A673 (cell line): ENCODE measurements at regions not wholly inside any gene's neighbourhood (a gene's known extent, or its start where the extent isn't known, plus 50 kb on each side); places are given as distances from the start of the nearest gene placed in this dataset.

Source experiments
- BruUV-seq: library from RNA; stranded (reverse); fragments of 400-500 nt; replicated peaks from 2 replicates; lab custom pipeline; 2021; lab: Mats Ljungman, UMichigan
- CTCF ChIA-PET: fragments of 300-600 bp; sonication (Branson Sonifier 250); formaldehyde crosslinking; loops from one replicate; lab custom pipeline; 2022; ENCODE audit warnings: antibody characterized with exemption; lab: Charles Lee
- POLR2A ChIA-PET: fragments of 300-600 bp; sonication (Branson Sonifier 250); formaldehyde crosslinking; loops from one replicate; lab custom pipeline; 2022; ENCODE audit warnings: antibody characterized with exemption; ENCODE audit not compliant: low non-redundant PET; lab: Charles Lee
- DNase-seq: peaks from one replicate; pipeline ENCODE4 v3.0.0-alpha.2; 2015; ENCODE audit warnings: low spot score
- H3K27ac ChIP-seq: fragments of 200-600 bp; sonication (generic); 2 replicates; pipeline ENCODE4 v1.5.1; 2016; ENCODE audit warnings: mixed run types, low read depth, mild to moderate bottlenecking, mixed read lengths, antibody characterized with exemption, low read length; ENCODE audit not compliant: poor library complexity, severe bottlenecking
- H3K27me3 ChIP-seq: fragments of 200-600 bp; sonication (generic); replicated peaks from 2 replicates; pipeline ENCODE4 v1.6.1; 2017; ENCODE audit warnings: mixed run types, low read depth, mild to moderate bottlenecking, mixed read lengths, antibody characterized with exemption, low read length; ENCODE audit not compliant: insufficient read depth, poor library complexity
- H3K36me3 ChIP-seq: fragments of 200-600 bp; sonication (generic); 2 replicates; pipeline ENCODE4 v1.6.1; 2016; ENCODE audit warnings: mixed run types, mild to moderate bottlenecking, mixed read lengths, antibody characterized with exemption, low read length; ENCODE audit not compliant: insufficient read depth, poor library complexity, severe bottlenecking
- H3K4me1 ChIP-seq: fragments of 200-600 bp; sonication (generic); 2 replicates; pipeline ENCODE4 v1.6.1; 2017; ENCODE audit warnings: mixed run types, mild to moderate bottlenecking, mixed read lengths, antibody characterized with exemption, low read length; ENCODE audit not compliant: insufficient read depth, poor library complexity, severe bottlenecking
- H3K4me3 ChIP-seq: fragments of 200-600 bp; sonication (generic); 2 replicates; pipeline ENCODE4 v1.5.1; 2016; ENCODE audit warnings: low read depth, mixed run types, mild to moderate bottlenecking, mixed read lengths, low read length; ENCODE audit not compliant: poor library complexity, severe bottlenecking
- H3K9me3 ChIP-seq: fragments of 200-600 bp; sonication (generic); 2 replicates; pipeline ENCODE4 v1.6.1; 2016; ENCODE audit warnings: mixed run types, low read depth, mild to moderate bottlenecking, mixed read lengths, antibody characterized with exemption, low read length; ENCODE audit not compliant: poor library complexity, severe bottlenecking
- EZH2 ChIP-seq: fragments of 200-600 bp; sonication (generic); IDR thresholded peaks from 2 replicates; pipeline ENCODE4 v1.6.1; 2017; ENCODE audit warnings: borderline replicate concordance, low read depth, mild to moderate bottlenecking, mixed read lengths, antibody characterized with exemption, low read length; ENCODE audit not compliant: poor library complexity, severe bottlenecking
- intact Hi-C: fragments of 100-400 bp; cut with micrococcal nuclease; formaldehyde crosslinking; loops from one replicate; pipeline ENCODE4 v1.10.0; 2022; ENCODE audit not compliant: unreplicated experiment
- TF ChIP-seq, protein P1 (sequence below): fragments of 300-800, 200-600 bp; sonication (generic); conservative IDR thresholded peaks from 2 replicates; pipeline ENCODE4 v1.5.1; 2017; ENCODE audit warnings: low read depth, mild to moderate bottlenecking, antibody characterized with exemption, low read length, moderate library complexity, mixed read lengths

DNA sequence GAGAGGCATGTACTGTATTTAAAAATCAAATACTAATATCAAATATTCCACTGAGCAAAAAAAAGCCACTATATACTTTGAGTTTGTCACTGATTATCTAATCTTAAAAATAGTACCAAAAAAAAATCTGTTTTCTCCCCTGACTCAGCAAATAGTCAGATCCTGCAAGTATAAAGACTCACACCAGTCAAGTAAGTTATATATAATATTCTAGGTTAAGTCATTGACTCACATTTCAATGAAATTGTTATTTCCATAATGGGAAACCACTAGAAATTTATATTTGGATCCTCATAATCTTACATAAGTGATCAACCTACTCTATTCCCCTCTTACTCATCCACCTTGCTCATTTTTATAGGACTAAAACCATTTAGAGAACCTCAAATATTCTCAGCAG, 447.2 kb upstream of the MEF2C start:
- POLR2A ChIA-PET, result no interaction called here
- DNase-seq, result no peak
- CTCF ChIA-PET, result no interaction called here

DNA sequence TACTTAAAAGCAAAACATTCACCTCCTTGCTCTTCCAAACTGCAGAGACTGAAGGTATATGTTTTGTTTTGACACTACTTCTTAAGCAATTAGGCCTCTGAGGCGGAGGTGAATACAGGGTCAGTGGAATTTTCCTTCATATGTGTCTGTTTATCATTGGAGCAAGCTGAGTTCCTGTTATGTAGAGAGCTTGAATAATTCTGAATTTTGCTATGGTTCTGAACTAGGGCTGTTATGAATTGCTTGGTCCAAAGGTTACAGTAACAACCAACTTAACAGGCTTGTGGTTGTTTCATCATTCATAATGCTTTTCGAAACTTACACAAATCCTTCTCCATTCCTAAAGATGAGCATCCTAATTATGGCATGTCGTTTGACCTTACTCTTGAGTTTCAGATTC, 444.6 kb upstream of the MEF2C start:
- POLR2A ChIA-PET, result no interaction called here
- TF ChIP-seq EZH2, result no peak
- TF ChIP-seq, protein P1, sequence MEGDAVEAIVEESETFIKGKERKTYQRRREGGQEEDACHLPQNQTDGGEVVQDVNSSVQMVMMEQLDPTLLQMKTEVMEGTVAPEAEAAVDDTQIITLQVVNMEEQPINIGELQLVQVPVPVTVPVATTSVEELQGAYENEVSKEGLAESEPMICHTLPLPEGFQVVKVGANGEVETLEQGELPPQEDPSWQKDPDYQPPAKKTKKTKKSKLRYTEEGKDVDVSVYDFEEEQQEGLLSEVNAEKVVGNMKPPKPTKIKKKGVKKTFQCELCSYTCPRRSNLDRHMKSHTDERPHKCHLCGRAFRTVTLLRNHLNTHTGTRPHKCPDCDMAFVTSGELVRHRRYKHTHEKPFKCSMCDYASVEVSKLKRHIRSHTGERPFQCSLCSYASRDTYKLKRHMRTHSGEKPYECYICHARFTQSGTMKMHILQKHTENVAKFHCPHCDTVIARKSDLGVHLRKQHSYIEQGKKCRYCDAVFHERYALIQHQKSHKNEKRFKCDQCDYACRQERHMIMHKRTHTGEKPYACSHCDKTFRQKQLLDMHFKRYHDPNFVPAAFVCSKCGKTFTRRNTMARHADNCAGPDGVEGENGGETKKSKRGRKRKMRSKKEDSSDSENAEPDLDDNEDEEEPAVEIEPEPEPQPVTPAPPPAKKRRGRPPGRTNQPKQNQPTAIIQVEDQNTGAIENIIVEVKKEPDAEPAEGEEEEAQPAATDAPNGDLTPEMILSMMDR, result no peak
- CTCF ChIA-PET, result no interaction called here
- Histone ChIP-seq H3K4me3 (no peak overlapping the region), H3K36me3 (no peaks in the 10 kb centered on the region), H3K27ac (no peak overlapping the region), H3K9me3 (no peaks in the 10 kb centered on the region), H3K27me3 (no peaks in the 10 kb centered on the region), H3K4me1 (no peaks in the 10 kb centered on the region)
- no TSS peak for BruUV-seq
- DNase-seq, result no peak
- intact Hi-C loops, result no loop called here

More for the DNA sequence above, 447.2 kb upstream of the MEF2C start:
- no peak for TF ChIP-seq EZH2
- TF ChIP-seq, protein P1, result no peak
- intact Hi-C loops, result no loop called here
- no peaks in the 10 kb centered on the region for H3K36me3 ChIP-seq
- H3K27me3 ChIP-seq, result no peaks in the 10 kb centered on the region
- H3K27ac ChIP-seq, result no peak overlapping the region
- no TSS peak for BruUV-seq
- no peaks in the 10 kb centered on the region for H3K4me1 ChIP-seq
- no peaks in the 10 kb centered on the region for H3K9me3 ChIP-seq
- H3K4me3 ChIP-seq, result no peak overlapping the region

DNA sequence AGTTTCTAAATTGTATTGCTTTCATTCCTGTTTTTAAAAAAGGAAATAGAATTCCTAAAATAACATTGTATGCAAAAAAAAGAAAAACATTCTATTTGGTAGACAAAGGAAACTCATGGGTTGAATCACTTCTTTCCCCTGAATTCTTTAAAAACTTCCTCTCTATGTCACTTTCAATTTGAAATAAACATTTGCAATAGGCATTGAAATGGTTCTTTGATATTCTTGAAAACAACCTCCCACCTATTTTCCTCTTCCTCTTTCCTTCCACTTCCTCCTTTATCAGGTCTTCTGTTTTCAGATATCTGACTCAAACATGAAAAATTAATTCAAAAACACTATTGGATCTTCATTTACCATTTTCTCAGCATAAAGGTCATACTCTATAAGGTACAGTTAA, 442.0 kb upstream of the MEF2C start:
- no peak overlapping the region for H3K4me3 ChIP-seq
- CTCF ChIA-PET, result no interaction called here
- BruUV-seq, result no TSS peak
- H3K9me3 ChIP-seq, result no peaks in the 10 kb centered on the region
- POLR2A ChIA-PET, result no interaction called here
- no peak for DNase-seq
- no peaks in the 10 kb centered on the region for H3K4me1 ChIP-seq
- TF ChIP-seq EZH2, result no peak
- TF ChIP-seq, protein P1, result no peak
- intact Hi-C loops, result no loop called here
- H3K27ac ChIP-seq, result no peak overlapping the region
- H3K36me3 ChIP-seq, result no peaks in the 10 kb centered on the region
- H3K27me3 ChIP-seq, result no peaks in the 10 kb centered on the region
